VCaP (cell line): ENCODE measurements at regions not wholly inside any gene's neighbourhood (a gene's known extent, or its start where the extent isn't known, plus 50 kb on each side); places are given as distances from the start of the nearest gene placed in this dataset.
A peak's percentile ranks its signal among the peaks of the same experiment; 100 is the strongest.

Experiments used
- H3K27ac ChIP-seq: fragments of 450-650 bp; 2 replicates; pipeline ENCODE4 v1.5.1; 2017
- TF ChIP-seq, protein P1 (sequence below): fragments of 450-650 bp; conservative IDR thresholded peaks from 2 replicates; pipeline ENCODE4 v1.5.1; 2017; ENCODE audit warnings: mild to moderate bottlenecking, moderate library complexity

GRCh38 chr12:102781117-102781516 is 135.9 kb downstream of the PAH start:
- H3K27ac ChIP-seq = peak overlapping the region; percentile 57
- TF ChIP-seq, protein P1, sequence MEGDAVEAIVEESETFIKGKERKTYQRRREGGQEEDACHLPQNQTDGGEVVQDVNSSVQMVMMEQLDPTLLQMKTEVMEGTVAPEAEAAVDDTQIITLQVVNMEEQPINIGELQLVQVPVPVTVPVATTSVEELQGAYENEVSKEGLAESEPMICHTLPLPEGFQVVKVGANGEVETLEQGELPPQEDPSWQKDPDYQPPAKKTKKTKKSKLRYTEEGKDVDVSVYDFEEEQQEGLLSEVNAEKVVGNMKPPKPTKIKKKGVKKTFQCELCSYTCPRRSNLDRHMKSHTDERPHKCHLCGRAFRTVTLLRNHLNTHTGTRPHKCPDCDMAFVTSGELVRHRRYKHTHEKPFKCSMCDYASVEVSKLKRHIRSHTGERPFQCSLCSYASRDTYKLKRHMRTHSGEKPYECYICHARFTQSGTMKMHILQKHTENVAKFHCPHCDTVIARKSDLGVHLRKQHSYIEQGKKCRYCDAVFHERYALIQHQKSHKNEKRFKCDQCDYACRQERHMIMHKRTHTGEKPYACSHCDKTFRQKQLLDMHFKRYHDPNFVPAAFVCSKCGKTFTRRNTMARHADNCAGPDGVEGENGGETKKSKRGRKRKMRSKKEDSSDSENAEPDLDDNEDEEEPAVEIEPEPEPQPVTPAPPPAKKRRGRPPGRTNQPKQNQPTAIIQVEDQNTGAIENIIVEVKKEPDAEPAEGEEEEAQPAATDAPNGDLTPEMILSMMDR = no peak

GRCh38 chr12:102776041-102776440 is 141.0 kb downstream of the PAH start:
- no peak overlapping the region for H3K27ac ChIP-seq
- TF ChIP-seq, protein P1 = no peak

DNA sequence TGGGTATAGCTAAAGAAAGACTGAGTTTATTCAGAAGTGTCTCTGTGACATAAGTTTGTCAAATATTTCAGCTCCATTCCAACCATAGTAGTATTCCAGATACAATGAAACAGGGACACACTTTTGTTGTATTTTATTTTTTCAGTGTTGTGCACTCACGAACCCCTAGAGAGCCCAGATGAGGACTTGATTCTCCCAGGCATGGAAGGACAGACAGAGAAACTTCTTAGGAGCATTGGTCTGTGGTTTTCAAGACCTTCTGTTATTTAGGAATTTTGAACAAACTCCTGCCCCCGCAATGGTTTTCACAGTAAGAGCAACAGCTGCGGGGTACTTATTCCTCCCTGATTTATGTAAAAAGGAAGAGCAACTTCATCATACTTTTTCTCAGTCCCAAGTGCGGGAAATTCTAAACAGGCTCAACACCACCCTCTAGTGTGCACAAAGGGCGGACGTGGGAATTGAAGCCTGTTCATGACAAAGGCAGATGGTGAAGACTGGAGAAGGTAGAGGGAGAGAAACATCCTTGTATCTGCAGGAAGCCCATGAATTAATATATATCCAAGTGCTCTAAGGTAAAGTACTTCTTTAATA is 147.6 kb downstream of the PAH start:
- H3K27ac ChIP-seq = no peak overlapping the region
- TF ChIP-seq, protein P1 = peak; percentile 89

DNA sequence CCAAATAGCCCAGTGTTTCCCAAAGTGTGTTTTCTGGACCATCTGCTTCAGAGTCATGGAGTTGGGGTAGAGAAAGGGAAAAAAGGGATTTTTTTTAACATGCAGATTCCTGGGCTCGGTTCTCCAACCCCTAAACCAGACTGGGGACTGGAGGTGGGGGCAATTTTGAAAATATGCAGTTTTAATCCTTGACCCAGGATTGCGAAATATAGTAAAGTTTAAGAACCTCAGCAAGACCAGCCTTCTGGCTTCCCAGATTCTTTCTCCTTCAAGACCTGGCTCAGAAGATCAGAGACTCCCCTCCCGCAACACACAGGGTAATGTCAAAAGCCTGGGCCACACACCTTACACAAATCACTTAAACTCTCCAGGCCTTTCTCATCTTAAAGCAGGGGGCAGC is 150.1 kb downstream of the PAH start:
- no peak overlapping the region for H3K27ac ChIP-seq
- TF ChIP-seq, protein P1 = no peak

DNA sequence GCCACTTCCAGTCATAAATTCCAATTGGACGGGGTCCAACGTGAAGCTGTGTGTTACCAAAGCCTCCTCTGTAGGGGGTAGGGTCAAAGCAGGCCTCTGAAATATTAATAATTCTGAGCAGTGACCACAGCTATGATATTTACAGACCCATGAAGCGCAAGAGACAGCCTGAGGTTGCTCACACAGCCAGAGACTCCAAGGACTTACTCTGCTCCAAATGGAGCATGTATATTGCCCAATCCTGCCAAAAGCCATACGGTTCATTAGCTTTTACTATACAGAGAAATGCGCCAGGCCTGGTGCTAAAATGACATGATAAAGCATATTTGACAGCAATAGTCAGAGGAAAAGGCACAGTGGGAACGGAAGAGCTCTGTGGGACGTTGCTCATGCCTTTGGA is 151.3 kb downstream of the PAH start:
- TF ChIP-seq, protein P1 = no peak
- no peak overlapping the region for H3K27ac ChIP-seq

GRCh38 chr12:102763471-102763870 is 153.6 kb downstream of the PAH start:
- H3K27ac ChIP-seq = no peak overlapping the region
- TF ChIP-seq, protein P1 = no peak

- TF ChIP-seq, protein P1 = no peak
These were observed 154.0 kb downstream of the PAH start for GRCh38 chr12:102763061-102763460.

More at GRCh38 chr12:102763061-102763460, 154.0 kb downstream of the PAH start:
- H3K27ac ChIP-seq = no peak overlapping the region
